A172 (cell line): ENCODE measurements at regions not wholly inside any gene's neighbourhood (a gene's known extent, or its start where the extent isn't known, plus 50 kb on each side); places are given as distances from the start of the nearest gene placed in this dataset.

Experiments used
- DNase-seq: peaks from one replicate; pipeline ENCODE4 v3.0.0-alpha.2; 2015; ENCODE audit warnings: low spot score

DNA sequence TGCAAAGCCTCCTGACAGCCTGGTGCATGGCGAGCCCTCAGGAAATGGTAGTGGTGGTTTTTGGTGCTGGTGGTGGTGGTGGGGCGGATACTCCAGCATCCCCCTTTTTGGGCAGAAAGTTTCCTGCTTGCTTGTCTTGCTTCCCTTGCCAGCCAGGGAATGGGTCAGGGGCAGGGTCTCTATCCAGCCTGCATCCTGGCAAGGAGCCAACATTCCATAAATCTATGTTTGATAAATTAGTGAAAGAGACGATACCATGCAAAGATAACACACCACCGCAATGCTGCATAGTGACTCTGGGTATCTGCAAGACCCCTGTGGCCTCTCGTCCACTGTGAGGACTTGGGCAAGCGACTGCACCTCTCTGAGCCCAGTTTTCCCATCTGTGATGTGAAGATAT lies 246.2 kb downstream of the LRFN2 start:
- DNase-seq = no peak

GRCh38 chr6:40340196-40340595 lies 247.0 kb downstream of the LRFN2 start:
- DNase-seq = no peak

GRCh38 chr6:40338306-40338705 lies 248.9 kb downstream of the LRFN2 start:
- DNase-seq = no peak

DNA sequence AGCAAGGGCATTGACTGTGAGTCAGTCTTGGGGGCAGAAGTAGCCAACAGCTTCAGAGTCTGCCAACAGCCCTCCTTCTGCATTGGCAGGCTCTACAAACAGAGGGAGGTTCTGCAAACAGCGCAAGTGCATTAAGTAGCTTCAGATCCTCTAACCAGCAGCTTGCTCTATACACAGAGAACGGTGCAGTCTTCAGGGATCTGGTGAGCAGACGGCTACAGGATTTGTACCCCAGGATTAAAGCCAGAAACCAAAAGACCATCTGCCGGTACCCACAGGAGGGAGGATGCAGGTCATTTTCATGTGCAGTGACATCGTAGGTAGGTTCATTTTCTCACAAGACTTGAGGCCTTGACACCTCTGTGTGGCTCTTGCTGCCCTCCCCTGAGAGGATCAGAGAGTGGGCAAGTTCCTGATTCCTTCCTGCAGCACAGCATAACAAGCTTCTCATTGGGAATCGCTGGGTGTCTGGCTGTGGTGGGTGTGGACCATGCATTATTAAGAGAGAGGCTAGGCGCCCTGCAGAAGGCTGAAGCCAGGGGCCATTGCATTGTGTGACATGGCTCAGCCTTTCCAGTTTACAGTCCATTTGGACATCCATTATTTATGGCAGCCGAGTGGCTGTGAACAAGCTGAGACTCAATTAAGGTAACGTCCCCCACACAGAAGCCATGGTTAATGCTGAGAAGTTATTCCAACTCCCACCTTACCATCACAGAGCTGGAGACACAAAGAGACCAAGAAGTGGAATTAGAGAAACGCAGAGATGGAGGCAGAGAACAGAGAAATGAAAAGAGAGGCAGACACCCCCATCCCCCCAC lies 250.0 kb downstream of the LRFN2 start:
- DNase-seq = no peak

DNA sequence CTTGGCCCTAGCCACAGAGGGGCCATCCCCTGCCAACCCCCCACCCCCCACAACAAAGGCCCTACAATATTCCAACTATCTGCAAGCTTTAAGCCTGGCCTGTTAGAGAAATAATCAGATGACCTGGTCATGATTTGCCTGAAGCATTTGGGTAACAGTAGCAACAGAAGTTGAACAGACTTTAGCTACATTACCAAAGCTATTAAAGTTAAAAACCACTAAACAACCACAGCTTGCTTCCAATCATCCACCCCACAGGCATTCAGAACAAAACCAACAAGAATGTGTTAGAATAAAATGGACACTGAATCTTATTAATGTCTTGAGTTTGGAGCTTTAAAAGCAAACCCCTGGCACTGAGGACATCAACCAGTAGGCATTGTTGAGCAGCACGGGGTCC lies 250.9 kb downstream of the LRFN2 start:
- no peak for DNase-seq

- no peak for DNase-seq
Measured at GRCh38 chr6:40334496-40335270, 252.5 kb downstream of the LRFN2 start.

- no peak for DNase-seq
Measured at GRCh38 chr6:40331545-40331944, 255.6 kb downstream of the LRFN2 start.

- no peak for DNase-seq
Measured at GRCh38 chr6:40330301-40330721, 256.9 kb downstream of the LRFN2 start.

GRCh38 chr6:40328986-40329545 lies 258.1 kb downstream of the LRFN2 start:
- DNase-seq = no peak

DNA sequence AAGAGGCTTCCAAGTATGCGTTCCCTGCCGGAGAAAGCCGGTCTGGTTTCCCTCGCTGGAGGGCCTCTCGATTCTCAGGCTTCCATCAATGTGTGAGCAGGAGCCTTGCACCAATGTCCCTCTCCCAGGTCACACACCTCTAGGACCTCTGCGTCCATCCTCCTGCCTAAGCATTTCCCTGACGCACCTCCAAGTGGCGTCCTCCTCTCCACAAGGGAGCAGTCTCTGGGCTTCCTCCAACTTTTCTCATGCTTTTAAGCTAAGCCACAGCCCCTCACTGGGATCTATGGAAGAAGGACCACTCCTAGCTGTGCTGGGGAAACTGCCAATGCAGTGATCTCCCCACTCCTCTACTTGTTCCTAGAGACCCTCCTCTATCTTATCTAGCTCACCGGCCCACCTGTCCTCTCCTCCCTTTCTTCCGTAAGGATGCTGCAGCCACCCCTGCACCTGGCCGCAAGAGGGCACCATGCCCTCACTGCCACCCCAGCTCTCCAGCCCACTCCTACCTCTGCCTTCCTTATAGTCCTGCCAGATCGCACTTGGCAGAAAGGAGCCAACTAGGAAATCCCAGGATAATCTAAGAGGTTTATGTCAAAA lies 258.7 kb downstream of the LRFN2 start:
- DNase-seq = peak; percentile 6

- no peak for DNase-seq
Measured at GRCh38 chr6:40326714-40327421, 260.3 kb downstream of the LRFN2 start.

- DNase-seq = no peak
Measured at GRCh38 chr6:40325791-40326190, 261.4 kb downstream of the LRFN2 start.

DNA sequence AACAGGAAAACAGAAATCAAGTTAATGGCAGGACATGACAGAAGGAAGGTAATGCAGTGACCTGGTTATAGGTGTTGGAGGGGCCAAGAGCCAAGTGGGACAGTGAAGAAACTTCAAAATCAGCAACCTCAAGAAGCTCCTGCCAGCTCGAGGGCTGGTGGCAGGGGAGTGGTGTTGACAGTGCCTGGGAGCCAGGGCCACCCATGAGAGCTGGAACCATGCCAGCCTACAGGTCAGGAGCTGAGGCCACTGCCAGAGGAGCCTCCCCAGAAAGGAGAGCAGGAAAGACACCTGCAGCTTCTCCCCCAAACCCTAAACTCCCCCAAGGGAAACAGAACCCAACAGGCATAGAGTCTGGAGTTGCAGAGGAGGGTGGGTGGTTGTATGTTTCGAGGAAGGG lies 262.1 kb downstream of the LRFN2 start:
- DNase-seq = no peak

GRCh38 chr6:40323881-40324634 lies 263.1 kb downstream of the LRFN2 start:
- no peak for DNase-seq

- no peak for DNase-seq
Measured at GRCh38 chr6:40322336-40322735, 264.8 kb downstream of the LRFN2 start.

DNA sequence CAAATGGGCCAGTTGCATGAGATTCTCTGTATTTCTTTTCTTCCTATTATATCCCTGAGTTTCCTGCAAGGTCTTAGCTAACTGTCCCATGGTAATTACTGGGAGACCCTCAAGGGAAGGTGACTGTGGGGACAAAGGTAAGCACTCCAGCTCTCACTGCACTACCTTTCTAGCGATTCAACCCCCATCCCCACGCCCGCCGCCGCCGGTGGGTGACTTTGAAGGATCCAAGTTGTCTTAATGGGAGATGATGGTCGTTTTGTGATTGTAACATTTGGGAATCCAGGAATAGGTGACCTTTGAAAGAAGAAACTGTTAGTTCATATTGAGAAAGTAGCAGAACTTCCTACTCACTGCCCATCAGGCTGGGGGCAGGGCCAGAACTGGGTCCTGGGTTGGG lies 265.5 kb downstream of the LRFN2 start:
- DNase-seq = no peak

- no peak for DNase-seq
Measured at GRCh38 chr6:40320947-40321346, 266.2 kb downstream of the LRFN2 start.

DNA sequence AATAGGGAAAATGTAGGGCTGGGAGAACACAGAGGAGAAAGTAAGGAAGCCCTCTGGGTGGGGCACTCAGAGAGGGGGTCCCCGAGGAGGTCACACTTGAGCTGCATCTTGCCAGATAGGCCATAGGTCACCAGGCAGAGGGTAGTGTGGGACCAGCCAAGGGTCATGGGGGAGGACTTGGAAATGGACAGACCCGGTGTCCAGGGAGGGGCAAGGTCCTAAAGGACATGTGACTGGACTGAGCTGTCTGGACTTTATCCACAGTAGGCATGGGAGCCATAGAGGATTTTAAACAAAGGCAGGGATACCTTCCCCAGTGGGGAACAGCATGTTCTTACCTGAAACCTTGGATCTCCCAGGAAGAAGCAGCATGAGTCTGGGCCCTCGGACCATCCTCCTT lies 266.7 kb downstream of the LRFN2 start:
- no peak for DNase-seq

DNA sequence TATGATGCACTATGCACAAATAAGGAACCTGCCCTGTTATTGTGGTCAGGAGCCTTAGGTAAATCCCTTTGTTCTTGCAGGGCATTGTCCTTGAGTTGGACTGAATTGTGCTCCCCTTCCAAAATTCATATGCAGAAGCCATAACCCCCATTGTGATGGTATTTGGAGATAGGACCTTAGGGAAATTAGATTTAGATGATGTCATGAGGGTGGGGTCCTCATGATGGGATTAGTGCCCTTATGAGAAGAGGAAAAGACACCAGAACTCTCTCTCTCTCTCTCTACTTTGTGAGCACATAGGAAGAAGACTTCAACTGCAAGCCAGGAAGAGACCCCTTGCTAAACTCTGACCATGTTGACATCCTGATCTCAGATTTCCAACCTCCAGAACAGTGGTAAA lies 268.0 kb downstream of the LRFN2 start:
- DNase-seq = no peak

DNA sequence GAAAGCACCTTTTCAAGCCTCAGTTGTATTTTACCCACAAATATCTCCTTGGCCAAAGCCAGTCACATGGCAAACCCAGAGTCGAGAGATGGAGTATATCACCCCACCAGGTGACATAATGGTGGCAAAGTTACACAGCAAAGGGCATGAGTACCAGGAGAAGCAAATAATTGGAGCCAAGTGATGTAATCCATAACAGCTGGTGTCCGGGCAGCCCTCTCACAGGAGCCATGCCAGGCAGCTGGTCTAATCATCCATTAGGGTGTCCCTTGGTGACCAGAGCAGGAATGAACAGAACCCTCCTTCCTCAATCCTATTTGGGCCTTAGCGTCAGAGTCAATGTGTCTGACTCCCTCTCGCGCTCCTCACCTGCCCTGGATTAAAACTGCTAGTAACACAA lies 272.1 kb downstream of the LRFN2 start:
- DNase-seq = no peak

- DNase-seq = no peak
Measured at GRCh38 chr6:40313582-40313981, 273.6 kb downstream of the LRFN2 start.
